IPS DF 6.9 (cell line): ENCODE measurements at regions not wholly inside any gene's neighbourhood (a gene's known extent, or its start where the extent isn't known, plus 50 kb on each side); places are given as distances from the start of the nearest gene placed in this dataset.

ENCODE experiments used
- DNase-seq: peaks from one replicate; pipeline ENCODE4 v3.0.0-alpha.2; 2013; ENCODE audit warnings: low read depth, low spot score
- H3K27ac ChIP-seq: one replicate; pipeline ENCODE4 v1.5.1; 2013; ENCODE audit warnings: low read length, control low read depth
- H3K27me3 ChIP-seq: 2 replicates; pipeline ENCODE4 v1.6.1; 2013; ENCODE audit warnings: mild to moderate bottlenecking, low read length; ENCODE audit not compliant: control insufficient read depth, insufficient read depth
- H3K36me3 ChIP-seq: 2 replicates; pipeline ENCODE4 v1.6.1; 2013; ENCODE audit warnings: low read length; ENCODE audit not compliant: control insufficient read depth, insufficient read depth
- H3K4me1 ChIP-seq: 2 replicates; pipeline ENCODE4 v1.6.1; 2013; ENCODE audit warnings: low read length; ENCODE audit not compliant: control insufficient read depth, insufficient read depth
- H3K4me3 ChIP-seq: 2 replicates; pipeline ENCODE4 v1.5.1; 2013; ENCODE audit warnings: mild to moderate bottlenecking, low read length
- H3K9me3 ChIP-seq: 2 replicates; pipeline ENCODE4 v1.6.1; 2013; ENCODE audit warnings: low read length, inconsistent platforms; ENCODE audit not compliant: control insufficient read depth, insufficient read depth
- WGBS: extraction: QIAGEN DNeasy Blood & Tissue Kit; methylation state at CpG from one replicate; pipeline ENCODE4 v1.1.7; 2013; ENCODE audit warnings: mixed read lengths, missing lambda C conversion rate; ENCODE audit not compliant: insufficient read length, insufficient coverage; 5-methylcytosine and 5-hydroxymethylcytosine counted together

DNA sequence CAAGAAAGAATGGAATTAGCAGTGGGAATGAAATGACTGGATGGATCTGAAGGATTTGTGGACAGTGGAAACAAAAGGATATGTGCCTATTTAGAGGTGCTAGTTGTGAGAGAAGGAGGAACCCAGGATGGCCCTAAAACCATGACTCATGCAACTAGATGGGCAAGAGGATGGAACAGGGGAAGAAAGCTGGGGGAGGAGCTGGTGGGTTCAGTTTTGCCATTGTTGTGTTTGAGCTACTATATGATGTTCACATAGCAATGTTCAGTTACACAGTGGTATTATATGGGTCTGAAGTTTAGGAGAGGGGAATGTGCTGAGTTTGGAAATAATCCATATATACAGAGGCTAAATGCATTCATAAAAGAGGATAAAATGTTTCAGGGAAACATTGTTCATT is 125.7 kb upstream of the SSTR4 start:
- Histone ChIP-seq H3K36me3 (no peaks in the 10 kb centered on the region), H3K27me3 (no peaks in the 10 kb centered on the region), H3K4me1 (no peaks in the 10 kb centered on the region), H3K27ac (no peak overlapping the region), H3K4me3 (no peak overlapping the region), H3K9me3 (no peaks in the 10 kb centered on the region)
- DNase-seq: no peak

DNA sequence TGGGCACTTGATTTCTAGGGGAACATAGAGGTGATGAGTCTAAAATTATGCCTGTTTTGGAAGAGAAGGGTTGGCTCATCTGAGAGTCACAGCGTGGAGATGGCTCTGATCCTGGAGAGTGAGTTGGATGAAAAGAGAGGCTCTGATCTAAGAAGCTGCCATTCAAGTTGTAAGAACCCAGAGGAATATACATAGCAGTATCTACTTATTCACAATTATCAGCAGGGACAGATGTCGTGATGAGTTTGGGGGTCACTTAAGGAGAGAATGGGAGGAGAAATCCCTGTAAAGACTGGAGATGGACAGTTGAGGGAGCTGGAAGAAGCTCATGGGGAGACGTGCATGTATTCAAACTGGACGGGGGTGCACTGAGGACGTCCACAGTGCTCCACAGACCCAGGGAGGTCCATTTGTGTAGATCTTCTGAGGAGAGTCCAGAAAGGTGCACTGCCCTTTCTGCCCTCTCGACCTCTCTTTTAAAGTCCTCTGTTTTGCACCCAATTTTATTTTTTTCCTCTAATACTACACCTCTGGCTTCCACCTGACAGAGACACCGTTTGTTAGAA is 124.7 kb upstream of the SSTR4 start:
- Histone ChIP-seq H3K27ac (no peak overlapping the region), H3K27me3 (no peaks in the 10 kb centered on the region), H3K4me1 (no peaks in the 10 kb centered on the region), H3K9me3 (no peaks in the 10 kb centered on the region), H3K4me3 (no peak overlapping the region), H3K36me3 (no peaks in the 10 kb centered on the region)
- WGBS: no CpG with 5 or more reads among the region's 7 CpGs
- no peak for DNase-seq

DNA sequence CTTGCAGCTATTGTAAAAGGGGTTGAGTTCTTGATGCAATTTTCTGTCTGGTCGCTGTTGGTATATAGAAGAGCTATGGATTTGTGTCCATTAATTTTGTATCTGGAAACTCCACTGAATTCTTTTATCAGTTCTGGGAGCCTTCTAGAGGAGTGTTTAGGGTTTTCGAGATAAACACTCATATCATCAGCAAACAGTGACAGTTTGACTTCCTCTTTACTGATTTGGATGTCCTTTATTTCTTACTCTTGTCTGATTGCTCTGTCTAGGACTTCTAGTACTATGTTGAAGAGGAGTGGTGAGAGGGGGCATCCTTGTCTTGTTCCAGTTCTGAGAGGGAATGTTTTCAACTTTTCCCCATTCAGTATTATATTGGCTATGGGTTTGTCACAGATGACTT is 120.8 kb upstream of the SSTR4 start:
- Histone ChIP-seq H3K27me3 (no peaks in the 10 kb centered on the region), H3K9me3 (no peaks in the 10 kb centered on the region), H3K4me3 (no peak overlapping the region), H3K27ac (no peak overlapping the region), H3K4me1 (no peaks in the 10 kb centered on the region), H3K36me3 (no peaks in the 10 kb centered on the region)
- DNase-seq: no peak
- WGBS: no CpG with 5 or more reads among the region's 2 CpGs

DNA sequence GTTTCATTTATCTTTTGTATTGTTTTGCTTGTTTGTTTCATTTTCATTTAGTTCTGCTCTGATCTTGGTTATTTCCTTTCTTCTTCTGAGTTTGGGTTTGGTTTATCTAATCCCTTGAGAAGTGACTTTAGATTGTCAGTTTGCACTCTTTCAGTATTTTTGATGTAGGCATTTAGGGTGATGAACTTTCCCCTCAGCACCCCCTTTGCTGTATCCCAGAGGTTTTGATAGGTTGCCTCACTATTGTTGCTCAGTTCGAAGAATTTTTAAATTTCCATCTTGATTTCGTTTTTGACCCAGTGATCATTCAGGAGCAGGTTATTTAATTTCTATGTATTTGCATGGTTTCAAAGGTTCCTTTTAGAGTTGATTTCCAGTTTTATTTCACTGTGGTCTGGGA is 119.6 kb upstream of the SSTR4 start:
- Histone ChIP-seq H3K4me3 (no peak overlapping the region), H3K4me1 (no peaks in the 10 kb centered on the region), H3K9me3 (no peaks in the 10 kb centered on the region), H3K27me3 (no peaks in the 10 kb centered on the region), H3K36me3 (no peaks in the 10 kb centered on the region), H3K27ac (no peak overlapping the region)
- WGBS: no CpG with 5 or more reads among the region's 2 CpGs
- no peak for DNase-seq

DNA sequence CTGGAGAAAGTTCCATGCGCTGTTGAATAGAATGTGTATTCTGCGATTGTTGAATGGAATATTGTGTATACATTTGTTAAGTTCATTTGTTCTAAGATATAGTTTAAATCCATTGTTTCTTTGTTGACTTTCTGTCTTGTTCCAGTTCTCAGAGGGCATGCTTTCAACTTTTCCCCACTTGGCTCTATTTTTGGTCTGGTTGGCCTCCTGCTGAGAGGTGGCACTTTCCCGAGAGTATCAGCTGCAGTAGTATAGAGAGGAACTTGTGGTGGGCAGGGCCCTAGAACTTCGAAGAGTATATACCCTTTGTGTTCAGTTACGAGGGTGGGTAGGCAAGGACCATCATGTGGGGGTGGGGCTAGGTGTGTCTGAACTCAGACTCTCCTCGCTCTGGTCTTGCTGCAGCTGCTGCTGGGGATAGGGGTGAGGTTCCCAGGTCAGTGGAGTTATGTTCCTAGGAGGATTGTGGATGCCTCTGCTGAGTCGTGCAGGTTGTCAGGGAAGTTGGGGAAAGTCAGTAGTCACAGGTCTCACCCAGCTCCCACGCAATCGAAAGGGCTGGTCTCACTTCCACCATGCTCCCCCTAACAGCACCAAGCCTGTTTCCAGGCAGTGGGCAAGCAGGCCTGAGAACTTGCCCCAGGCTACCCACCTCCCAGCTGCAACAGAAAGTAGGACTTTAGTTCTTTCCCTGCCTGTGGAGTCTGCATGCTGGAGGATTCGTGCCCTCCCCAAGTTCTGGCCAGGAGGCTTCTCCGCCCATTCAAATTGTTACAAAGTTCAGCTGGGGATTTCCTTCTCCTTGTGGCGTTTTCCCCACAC is 118.9 kb upstream of the SSTR4 start:
- no CpG with 5 or more reads among the region's 12 CpGs for WGBS
- Histone ChIP-seq H3K4me1 (no peaks in the 10 kb centered on the region), H3K9me3 (no peaks in the 10 kb centered on the region), H3K27me3 (no peaks in the 10 kb centered on the region), H3K36me3 (no peaks in the 10 kb centered on the region), H3K27ac (no peak overlapping the region), H3K4me3 (no peak overlapping the region)
- no peak for DNase-seq

DNA sequence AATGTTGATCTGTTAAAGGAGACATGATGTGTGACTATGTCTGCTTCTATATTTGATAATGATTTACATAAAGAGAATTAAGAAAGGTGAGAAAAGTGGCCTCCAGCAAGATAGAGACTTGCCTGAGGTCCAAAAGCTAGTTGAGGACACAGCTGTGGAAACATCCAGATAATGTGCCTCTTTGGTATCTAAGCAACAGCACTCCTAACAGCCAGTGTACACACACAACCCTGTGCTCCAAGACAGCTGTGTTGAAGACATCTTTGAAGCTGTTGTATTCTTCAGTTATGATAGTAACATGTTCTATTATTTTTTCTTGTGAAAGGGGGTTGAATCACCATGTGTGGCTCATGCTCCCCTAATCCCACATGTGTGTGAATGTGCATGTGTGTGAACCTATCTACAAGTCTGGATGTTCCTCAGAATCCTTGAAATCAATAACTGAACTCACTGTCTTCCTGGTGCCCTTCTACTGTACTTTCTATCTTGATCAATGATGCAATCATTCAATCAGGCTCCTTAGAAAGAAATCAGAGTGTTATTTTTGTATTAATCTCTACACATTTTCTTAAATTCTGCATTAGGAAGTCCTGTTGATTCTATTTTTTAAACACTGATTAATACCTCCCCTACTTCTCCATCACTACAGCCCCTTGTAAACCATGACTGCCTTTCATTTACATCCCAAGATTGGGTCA is 116.7 kb upstream of the SSTR4 start:
- Histone ChIP-seq H3K27ac (no peak overlapping the region), H3K27me3 (no peaks in the 10 kb centered on the region), H3K36me3 (no peaks in the 10 kb centered on the region), H3K4me3 (no peak overlapping the region), H3K4me1 (no peaks in the 10 kb centered on the region), H3K9me3 (no peaks in the 10 kb centered on the region)
- DNase-seq: no peak

DNA sequence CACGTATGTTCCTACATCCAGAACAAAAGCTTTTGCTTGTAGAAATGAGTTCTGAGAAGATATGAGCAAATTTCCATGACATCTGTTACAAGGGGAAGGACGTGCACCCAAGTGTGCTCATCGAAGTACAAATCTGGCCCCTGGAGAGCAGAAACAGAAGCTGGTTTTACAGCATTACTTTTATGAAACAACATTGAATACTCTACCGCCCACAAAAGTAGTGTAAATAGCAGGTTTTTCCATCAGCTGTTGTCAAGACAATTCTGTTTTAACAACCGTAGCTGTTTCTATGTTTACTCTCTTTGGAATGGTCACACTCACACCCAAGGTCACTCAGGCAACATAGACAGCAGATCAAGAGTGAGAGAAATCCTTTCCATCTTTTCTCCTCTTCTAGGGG is 114.2 kb upstream of the SSTR4 start:
- H3K4me3 ChIP-seq: no peak overlapping the region
- H3K27me3 ChIP-seq: no peaks in the 10 kb centered on the region
- no peaks in the 10 kb centered on the region for H3K4me1 ChIP-seq
- H3K36me3 ChIP-seq: no peaks in the 10 kb centered on the region
- no peak for DNase-seq
- H3K27ac ChIP-seq: no peak overlapping the region
- WGBS: no CpG with 5 or more reads among the region's 5 CpGs
- H3K9me3 ChIP-seq: no peaks in the 10 kb centered on the region

DNA sequence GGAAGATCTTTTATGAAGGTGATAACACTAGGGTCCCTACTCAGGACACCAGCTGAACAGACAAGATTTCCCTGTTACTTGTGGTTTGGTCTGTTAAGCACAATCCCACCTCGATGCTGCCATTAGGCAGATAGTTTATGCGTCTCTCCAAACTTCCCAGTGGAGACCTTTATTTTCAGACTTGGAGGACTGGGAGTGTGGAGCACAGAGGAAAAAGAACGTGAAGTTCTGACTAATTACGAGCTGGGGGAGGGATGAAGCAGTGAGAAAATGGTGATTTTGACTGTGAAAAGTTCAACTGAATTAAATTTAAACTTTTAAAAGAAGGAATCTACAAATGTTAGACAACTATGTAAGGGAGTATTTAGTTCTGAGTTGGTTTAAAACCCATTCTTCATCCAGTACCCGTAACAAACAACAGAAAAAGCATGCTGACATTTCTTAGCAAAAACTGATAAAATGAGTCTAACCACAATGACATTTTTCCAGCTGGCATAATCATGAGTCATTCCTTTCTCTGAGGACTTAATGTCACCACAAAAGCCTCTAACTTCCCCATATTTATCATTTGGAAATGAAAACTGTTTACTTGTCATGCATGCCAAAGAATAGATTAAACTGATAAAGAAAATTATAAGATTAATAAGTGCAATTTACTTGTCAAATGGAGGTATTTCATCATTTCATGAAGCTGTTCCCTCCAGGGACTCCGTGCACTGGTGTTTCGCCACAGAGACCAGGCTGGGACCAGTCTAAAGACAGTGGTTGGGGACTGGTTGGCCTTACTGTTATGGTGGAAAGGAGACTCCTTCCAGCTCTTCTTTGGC is 113.3 kb upstream of the SSTR4 start:
- H3K36me3 ChIP-seq: no peaks in the 10 kb centered on the region
- WGBS: no CpG with 5 or more reads among the region's 7 CpGs
- H3K27me3 ChIP-seq: no peaks in the 10 kb centered on the region
- no peak overlapping the region for H3K4me3 ChIP-seq
- H3K27ac ChIP-seq: no peak overlapping the region
- no peak for DNase-seq
- no peaks in the 10 kb centered on the region for H3K4me1 ChIP-seq
- no peaks in the 10 kb centered on the region for H3K9me3 ChIP-seq

DNA sequence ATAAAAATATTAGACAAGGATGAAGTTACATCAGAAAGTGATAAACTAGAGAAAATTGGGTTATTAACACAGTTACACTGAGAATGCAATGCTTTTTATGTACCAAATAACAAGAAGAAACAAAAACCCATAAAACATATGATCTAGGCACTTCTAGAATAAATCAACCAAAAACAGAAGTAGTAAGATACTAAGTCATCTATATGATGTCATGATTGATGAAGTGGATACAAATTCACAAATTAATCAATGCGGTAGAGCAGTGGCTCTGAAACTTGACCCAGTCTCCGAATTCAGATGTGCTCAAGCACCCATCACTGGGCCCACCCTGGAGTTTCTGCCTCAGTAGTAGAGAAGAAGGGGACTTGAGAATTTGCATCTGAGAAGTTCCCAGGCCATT is 112.1 kb upstream of the SSTR4 start:
- no peak for DNase-seq
- Histone ChIP-seq H3K9me3 (no peaks in the 10 kb centered on the region), H3K4me1 (no peaks in the 10 kb centered on the region), H3K27ac (no peak overlapping the region), H3K36me3 (no peaks in the 10 kb centered on the region), H3K27me3 (no peaks in the 10 kb centered on the region), H3K4me3 (no peak overlapping the region)
- WGBS: no CpG with 5 or more reads among the region's 2 CpGs

DNA sequence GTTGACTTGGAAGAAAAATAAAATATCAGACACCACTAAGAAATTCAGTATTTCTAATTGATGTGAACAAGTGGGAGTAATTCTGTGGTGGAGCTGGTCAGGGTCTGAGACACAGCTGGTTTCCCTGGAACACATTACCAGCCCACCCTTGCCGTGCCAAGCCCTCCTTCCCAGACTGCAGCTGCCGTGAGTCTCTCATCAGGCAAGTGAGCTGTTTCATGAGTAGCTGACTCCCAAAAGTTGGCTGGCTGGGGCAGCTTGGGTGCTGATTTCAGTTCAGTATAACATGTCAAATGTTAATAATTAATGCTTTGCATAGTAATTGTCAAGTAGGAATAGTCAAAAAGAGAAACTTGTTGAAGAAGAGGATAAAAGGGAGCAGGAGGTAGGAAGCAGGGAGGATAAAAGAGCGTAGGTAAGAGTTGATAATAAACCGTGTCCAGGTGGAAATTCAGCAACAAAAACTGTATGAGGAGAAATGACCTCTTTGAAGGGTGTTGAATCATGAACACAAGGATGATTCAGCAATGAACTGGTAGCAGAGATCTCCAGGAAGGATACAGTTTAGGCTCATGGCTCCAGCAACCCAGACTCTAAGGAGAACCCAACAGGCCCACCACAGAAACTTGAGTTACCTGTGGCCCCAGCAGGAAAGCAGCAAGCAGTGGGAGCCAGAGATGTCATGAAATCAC is 110.9 kb upstream of the SSTR4 start:
- no peak overlapping the region for H3K4me3 ChIP-seq
- H3K4me1 ChIP-seq: no peaks in the 10 kb centered on the region
- no peak for DNase-seq
- H3K27me3 ChIP-seq: no peaks in the 10 kb centered on the region
- WGBS: no CpG with 5 or more reads among the region's 4 CpGs
- H3K27ac ChIP-seq: no peak overlapping the region
- no peaks in the 10 kb centered on the region for H3K9me3 ChIP-seq
- no peaks in the 10 kb centered on the region for H3K36me3 ChIP-seq
